NCI-H2196 (cell line): ENCODE measurements at regions not wholly inside any gene's neighbourhood (a gene's known extent, or its start where the extent isn't known, plus 50 kb on each side); places are given as distances from the start of the nearest gene placed in this dataset.
"Not testable (repeated sequence)": the region's sequence is repeated elsewhere in the genome, so short reads cannot be mapped to it uniquely, and the experiment has no call there.

Source experiments
- DNase-seq: peaks from one replicate; lab custom pipeline; 2025; ENCODE audit not compliant: unreplicated experiment; lab: John Stamatoyannopoulos, UW

GRCh38 chr14:98189511-98189910 is 1082.5 kb downstream of the BCL11B start:
- DNase-seq: no peak

GRCh38 chr14:98189944-98190343 is 1082.1 kb downstream of the BCL11B start:
- no peak for DNase-seq

DNA sequence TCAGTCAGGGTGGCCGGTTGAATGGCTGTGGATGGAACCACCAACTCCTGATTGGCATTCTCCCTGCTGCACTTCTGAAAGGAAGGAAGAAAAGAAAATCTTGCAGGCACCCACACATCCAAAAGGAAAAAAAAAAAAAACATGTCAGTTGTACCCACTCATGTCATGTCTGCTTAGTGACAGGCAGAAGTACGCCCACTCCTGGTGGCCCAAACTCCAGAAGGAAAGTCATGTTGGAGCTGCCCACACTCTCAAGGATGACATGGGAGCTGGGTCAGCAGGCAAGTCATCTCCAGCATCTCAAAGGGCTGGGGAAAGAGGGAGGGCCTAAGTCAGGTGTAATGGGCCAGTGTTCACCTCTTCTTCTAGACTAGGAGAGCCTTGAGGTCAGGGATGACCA is 1079.1 kb downstream of the BCL11B start:
- no peak for DNase-seq

DNA sequence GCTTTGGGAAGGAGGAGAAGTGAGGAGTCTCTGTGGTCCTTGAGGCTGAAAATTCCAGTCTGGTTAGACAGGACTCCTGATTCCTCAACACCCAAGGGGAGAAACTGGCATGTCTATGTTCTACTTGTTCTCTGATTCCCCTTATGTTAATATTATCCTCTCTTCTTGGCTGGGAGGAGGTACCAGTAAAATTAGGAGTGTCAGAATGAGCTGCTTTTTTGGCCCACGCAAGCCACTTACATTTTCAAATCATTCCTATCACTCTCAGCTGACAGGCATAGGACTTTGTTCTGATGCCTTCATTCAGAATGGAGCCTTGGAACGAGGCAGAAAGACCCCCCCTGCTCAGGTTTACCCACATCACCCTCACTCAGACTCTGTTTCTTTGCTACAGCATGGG is 1077.2 kb downstream of the BCL11B start:
- no peak for DNase-seq

DNA sequence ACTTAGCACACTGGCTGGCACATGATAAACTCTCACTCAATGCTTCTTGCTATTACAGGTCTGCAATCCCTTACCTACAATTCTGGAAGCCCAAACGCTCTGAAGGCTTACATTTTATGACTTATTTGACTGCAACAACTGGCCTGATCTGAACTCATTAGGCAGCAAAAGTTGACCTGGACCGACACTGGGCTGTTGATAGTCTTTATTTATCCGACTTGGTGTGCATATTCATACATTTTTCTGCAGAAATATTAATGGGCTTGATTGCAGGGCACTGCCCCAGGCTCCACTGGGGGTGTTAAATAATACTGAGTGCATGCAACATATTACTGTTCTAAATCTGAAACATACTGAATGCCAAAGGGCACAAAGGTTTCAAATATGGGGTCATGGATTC is 1076.7 kb downstream of the BCL11B start:
- DNase-seq: no peak

- no peak for DNase-seq
Observed at GRCh38 chr14:98197933-98198332, 1074.1 kb downstream of the BCL11B start.

DNA sequence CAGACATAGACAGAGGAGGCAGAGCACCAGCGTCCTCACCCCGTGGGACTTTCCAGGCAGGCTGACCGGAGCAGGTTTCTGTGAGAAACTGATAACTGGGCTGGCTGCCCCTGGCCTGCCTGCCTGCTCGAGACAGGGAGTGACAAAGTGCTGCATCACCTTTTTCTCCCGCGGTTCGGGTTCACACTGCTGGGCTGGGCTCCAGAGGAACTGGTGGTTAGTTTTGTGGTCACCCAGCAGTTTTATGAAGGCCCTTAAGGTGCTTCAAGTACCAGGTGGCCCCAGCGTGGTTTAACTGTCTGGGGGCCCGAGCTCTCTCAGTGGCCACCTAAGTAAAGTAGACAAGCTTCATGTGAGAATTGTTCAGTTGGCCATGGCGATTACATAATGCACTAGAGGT is 1073.6 kb downstream of the BCL11B start:
- DNase-seq: no peak

- no peak for DNase-seq
Observed at GRCh38 chr14:98200601-98201000, 1071.4 kb downstream of the BCL11B start.

DNA sequence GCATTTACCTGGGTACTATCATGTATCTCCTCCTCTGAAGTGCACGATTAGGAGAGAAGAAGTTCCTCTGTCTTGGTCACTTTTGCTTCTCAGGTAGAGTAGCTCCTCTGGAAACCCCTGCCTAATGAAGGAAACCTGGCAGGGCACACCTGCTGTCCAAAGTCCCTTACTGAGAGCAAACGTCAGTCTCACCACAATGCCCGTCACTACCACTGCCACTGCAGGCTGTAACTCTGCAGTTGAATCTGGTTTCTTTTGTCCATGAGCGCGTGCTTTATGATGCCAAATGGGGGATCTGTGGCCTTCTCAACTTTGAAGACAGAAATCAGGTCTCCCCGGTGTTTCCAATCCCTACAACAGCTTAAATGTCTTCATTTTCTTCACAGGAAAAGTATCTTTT is 1068.6 kb downstream of the BCL11B start:
- DNase-seq: no peak

GRCh38 chr14:98204139-98204538 is 1067.9 kb downstream of the BCL11B start:
- DNase-seq: no peak

- DNase-seq: no peak
Observed at GRCh38 chr14:98207415-98207814, 1064.6 kb downstream of the BCL11B start.

- DNase-seq: no peak
Observed at GRCh38 chr14:98208211-98208611, 1063.8 kb downstream of the BCL11B start.

DNA sequence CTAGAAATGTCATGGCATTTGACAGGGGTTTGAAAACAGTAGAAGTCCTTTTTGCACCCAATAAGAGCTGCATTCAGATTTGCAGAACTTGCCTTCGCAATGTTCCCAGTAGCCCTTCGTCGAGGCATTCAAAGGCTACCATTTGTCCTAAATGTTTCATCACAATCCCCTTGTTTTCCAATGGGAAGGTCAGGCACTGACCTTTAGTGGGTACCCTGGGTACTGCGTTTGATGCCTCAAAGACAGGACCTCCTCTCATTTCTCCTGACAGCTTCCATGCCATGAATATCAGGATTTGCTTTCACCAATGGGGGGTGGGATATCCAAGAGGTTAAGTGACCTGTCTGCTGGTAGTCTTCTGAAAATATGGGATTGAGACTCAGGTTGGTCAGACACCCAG is 1063.1 kb downstream of the BCL11B start:
- no peak for DNase-seq

DNA sequence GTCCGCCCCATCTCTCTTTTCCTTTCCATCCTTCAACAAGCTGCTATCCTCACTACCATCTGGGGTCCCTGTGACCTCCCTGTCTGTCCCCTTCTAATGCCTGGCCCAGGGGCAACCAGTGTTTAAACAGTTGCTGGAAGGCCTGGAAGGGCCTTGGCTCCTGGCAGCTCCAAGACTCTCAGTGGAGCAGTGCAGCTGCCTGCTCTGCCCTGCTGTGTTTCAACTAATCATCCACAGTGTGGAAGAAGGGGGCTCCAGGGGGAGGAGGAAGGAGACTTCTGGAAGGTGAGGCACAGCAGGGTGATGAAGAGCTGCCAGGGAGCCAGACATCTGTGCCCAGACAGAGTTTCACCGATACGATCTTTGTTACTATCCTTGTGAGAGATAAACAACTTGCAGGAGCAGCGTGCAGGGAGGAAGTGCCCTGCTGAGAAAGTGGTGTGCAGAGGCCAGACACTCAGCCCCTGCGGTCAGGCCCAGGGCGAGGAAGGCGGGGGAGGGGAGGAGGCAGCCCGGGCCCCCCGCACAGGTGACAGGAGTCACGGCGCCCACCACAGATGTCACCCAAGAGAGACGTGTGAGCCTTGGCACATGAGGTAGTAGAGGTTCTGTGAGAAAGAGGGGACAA is 1061.8 kb downstream of the BCL11B start:
- DNase-seq: no peak

- no peak for DNase-seq
Observed at GRCh38 chr14:98217530-98217929, 1054.5 kb downstream of the BCL11B start.

GRCh38 chr14:98218218-98218617 is 1053.8 kb downstream of the BCL11B start:
- no peak for DNase-seq

DNA sequence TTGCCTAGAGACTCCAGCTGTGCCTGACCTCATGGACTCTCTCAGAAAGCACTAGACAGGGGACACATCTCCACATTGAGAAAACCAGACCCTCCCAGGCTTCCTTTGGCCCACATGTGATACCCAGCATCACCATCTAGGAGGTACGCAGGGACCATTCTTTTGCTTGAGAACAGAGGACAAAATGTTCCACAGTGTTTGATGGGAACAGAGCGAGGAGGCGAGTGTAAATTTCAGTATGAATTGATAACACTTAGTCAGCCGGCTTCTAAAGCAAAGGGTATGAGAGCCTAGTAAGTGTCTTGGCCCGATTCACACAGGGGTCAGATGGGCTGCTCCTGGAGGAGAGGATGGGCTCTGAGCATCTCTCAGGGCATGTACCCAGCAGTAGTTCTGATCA is 1052.4 kb downstream of the BCL11B start:
- DNase-seq: no peak

DNA sequence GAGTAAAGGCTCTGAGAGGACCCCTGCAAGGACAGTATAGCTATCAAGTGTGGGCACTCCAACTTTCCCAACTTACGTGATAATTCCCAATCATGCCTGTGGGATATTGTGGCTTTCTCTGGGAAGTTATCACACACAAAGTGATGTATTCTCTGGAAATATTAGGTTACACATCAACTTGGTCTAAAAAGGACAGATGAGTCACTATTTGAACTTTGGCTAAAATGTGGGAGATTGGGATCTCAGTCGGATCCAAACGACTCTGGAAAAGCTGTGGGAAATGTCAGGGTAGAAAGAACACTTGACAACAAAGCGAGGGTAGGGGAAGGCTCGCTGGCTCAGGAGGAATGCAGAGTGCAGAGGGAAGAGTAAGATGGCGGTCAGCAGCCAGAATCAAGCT is 1048.9 kb downstream of the BCL11B start:
- DNase-seq: no peak

GRCh38 chr14:98223710-98224109 is 1048.3 kb downstream of the BCL11B start:
- DNase-seq: not testable (repeated sequence)

DNA sequence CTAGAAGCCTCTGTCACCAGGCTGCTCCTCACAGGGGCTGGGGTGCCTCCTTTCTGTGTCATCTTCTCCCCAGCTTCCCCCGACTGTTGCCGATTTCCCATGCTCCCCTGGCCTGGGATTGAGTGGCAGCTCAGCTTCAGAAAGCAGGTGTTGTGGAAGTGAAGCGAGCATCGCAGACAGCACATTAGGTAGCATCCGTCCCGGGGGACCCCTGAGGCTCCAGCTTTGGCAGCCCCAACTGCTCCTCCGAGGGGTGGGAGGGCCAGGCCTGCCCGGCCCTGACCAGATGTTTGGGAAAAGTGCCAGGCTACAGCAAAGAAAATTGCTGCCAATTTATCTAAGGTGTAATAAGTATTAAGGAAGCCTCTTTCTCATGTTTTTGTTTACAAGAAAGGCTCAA is 1045.6 kb downstream of the BCL11B start:
- no peak for DNase-seq

- DNase-seq: no peak
Observed at GRCh38 chr14:98227000-98227726, 1044.8 kb downstream of the BCL11B start.

DNA sequence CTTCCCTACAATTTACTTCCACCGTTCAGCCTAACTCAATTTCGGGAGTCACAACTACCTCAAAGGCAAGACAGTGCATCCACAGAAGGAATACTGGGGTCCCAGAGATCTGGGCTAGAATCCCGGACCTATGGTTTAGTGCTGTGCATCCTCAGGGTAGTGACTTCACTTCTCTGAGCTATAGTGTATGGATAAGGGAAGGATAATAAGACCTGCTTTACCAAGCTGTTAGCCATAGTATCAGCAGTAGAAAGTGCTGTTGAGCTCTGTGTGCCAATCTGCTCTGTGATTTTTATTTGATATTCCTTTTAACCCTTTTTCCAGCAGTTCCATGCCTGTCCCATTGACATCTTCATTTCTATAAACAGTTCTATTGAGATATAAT is 1044.3 kb downstream of the BCL11B start:
- DNase-seq: no peak
